Activated CD4-positive, alpha-beta T cell treated with anti-CD3 and anti-CD28 coated beads for 4 hours (primary cell): ENCODE measurements at regions not wholly inside any gene's neighbourhood (a gene's known extent, or its start where the extent isn't known, plus 50 kb on each side); places are given as distances from the start of the nearest gene placed in this dataset.

Experiments used
- DNase-seq, 2 donors: peaks; one replicate each; pipeline ENCODE4 v3.0.0-alpha.2; 2020

- no peak for DNase-seq
Measured at GRCh38 chr5:51279983-51280706, 103.1 kb upstream of the ISL1 start.

DNA sequence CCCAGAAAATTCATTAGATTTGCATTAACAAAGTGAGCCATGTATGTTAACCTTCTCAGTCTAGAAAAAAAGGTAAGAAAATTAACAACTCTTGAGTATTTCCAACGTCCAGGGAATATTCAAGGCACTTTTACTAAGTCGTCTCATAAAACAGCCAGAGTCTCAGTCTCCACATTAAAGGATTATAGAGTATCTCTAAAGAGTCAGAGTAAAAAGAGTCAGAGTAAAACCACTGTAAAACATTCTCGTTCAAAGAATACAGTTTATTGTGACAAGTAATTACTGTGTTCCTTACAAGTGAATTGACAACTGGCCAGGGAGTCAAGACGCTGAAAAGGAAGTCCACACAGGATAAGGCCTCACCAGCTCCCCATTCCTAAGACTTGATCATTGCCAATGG lies 97.2 kb upstream of the ISL1 start:
- DNase-seq: no peak

DNA sequence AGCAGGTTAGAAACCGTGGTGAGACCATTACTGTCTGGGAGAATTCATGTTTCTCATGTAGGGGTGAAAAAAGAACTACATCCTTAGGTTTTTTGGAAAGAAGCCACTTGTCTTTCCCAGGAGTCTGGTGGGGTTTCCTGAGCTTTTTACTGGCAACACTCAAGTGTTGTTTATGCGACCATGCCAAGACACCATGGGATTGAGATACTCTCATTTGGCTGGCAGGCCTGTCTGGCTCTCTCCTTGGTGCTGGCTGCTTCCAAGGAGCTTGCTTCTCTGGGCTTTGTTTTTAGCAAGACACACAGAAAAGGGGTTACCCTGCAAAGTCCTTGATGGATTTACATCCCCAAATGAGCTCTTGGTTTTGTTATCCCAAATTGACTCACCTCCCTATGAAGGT lies 80.9 kb upstream of the ISL1 start:
- no peak for DNase-seq

GRCh38 chr5:51326844-51327243 lies 56.4 kb upstream of the ISL1 start:
- DNase-seq: no peak
